ENCODE measurements at regions not wholly inside any gene's neighbourhood (a gene's known extent, or its start where the extent isn't known, plus 50 kb on each side); places are given as distances from the start of the nearest gene placed in this dataset.

DNA sequence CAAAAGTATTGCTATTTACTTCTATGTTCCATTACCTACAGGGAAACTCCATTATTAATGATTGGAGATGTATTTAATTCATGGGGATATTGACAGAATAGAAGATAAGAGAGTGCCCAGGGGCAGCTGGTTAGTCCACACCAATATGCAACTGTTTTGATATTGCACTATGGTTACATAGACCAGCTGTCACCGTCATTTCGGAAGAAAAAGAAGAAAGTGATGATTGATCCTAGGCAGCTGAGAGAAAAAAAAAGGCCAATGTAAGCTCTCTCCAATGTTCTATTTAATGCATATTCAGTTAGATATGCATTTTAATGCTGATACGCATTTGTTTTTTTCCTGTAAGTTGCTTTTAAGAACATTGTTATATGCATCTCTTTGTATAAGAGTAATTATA lies 1367.2 kb downstream of the KCNT2 start:
- Histone ChIP-seq H3K4me3 (replicated peaks in 1 of 3; ENCODE audit: insufficient read depth in 1 of 3, low read depth in 1 of 3, low read length in 3 of 3) (no peak overlapping the region), H2AFZ (ENCODE audit: low read depth, low read length) (no peak overlapping the region), H3K4me2 (ENCODE audit: insufficient read depth, low read length) (no peak overlapping the region), H3K36me3 (ENCODE audit: control insufficient read depth in 2 of 2, extremely low read depth in 1 of 2, insufficient read depth in 2 of 2, low read length in 2 of 2) (no peaks in the 10 kb centered on the region), H3K4me1 (ENCODE audit: control insufficient read depth, extremely low read depth, insufficient read depth, low read length) (no peaks in the 10 kb centered on the region), H3K27ac (ENCODE audit: insufficient read depth, low read depth, low read length) (no peak overlapping the region), H3K9me1 (replicated peaks; ENCODE audit: control insufficient read depth, extremely low read depth, insufficient read depth, low read length) (no peaks in the 10 kb centered on the region), H3K9ac (replicated peaks; ENCODE audit: extremely low read depth, insufficient read depth, low read length) (no peak overlapping the region), H3K27me3 (ENCODE audit: control insufficient read depth in 2 of 2, insufficient read depth in 2 of 2, low read length in 2 of 2) (no peaks in the 10 kb centered on the region), H4K20me1 (replicated peaks; ENCODE audit: control insufficient read depth, extremely low read depth, insufficient read depth, low read length) (no peaks in the 10 kb centered on the region), H3K9me3 (replicated peaks; ENCODE audit: control insufficient read depth, insufficient read depth, low read length) (peaks cover 7% of the 10 kb centered on the region), H3K79me2 (ENCODE audit: control insufficient read depth, insufficient read depth, low read length) (no peaks in the 10 kb centered on the region)
- DNase-seq (ENCODE audit: low read depth, low spot score) (no peak), FAIRE-seq (no peak)
- dilution Hi-C loops (cut with MboI; ENCODE audit: extremely low pct_ligation_motif_present, low sequenced_read_pairs) = no loop called here
- no peak for TF ChIP-seq MYC (IDR thresholded peaks at IDR 0.05; ENCODE audit: low read depth, low read length)
- TF ChIP-seq POLR2A (IDR thresholded peaks at IDR 0.05; ENCODE audit: low read depth, low read length) = no peak
- TF ChIP-seq CTCF (IDR thresholded peaks at IDR 0.05; ENCODE audit: extremely low read depth in 1 of 2, insufficient read depth in 1 of 2, low read depth in 1 of 2, low read length in 2 of 2) = no peak
- TF ChIP-seq EZH2 (IDR thresholded peaks at IDR 0.05; ENCODE audit: borderline replicate concordance, low read depth, low read length, severe bottlenecking) = no peak
- TF ChIP-seq POLR2AphosphoS5 (IDR thresholded peaks at IDR 0.05; ENCODE audit: insufficient read depth, low read depth, low read length) = no peak
- CTCF ChIA-PET = no interaction called here
- intact Hi-C loops (cut with micrococcal nuclease) = no loop called here
- POLR2A ChIA-PET = no interaction called here
- BruUV-seq (replicated peaks) = no TSS peak

- TF ChIP-seq POLR2A (IDR thresholded peaks at IDR 0.05; ENCODE audit: low read depth, low read length) = no peak
- TF ChIP-seq EZH2 (IDR thresholded peaks at IDR 0.05; ENCODE audit: borderline replicate concordance, low read depth, low read length, severe bottlenecking) = no peak
- no peak for TF ChIP-seq MAX (IDR thresholded peaks at IDR 0.05; ENCODE audit: insufficient read depth, insufficient read length)
- TF ChIP-seq MYC (IDR thresholded peaks at IDR 0.05; ENCODE audit: low read depth, low read length) = no peak
- no peak for TF ChIP-seq CTCF (IDR thresholded peaks at IDR 0.05; ENCODE audit: extremely low read depth in 1 of 2, insufficient read depth in 1 of 2, low read depth in 1 of 2, low read length in 2 of 2)
- no peak for TF ChIP-seq POLR2AphosphoS5 (IDR thresholded peaks at IDR 0.05; ENCODE audit: insufficient read depth, low read depth, low read length)
- no peak for TF ChIP-seq JUN (IDR thresholded peaks at IDR 0.05; ENCODE audit: borderline replicate concordance, insufficient read depth, insufficient read length, low read depth)
- TF ChIP-seq GATA2 (IDR thresholded peaks at IDR 0.05; ENCODE audit: insufficient read depth, insufficient read length, low read depth, low read length) = no peak
- no peak for TF ChIP-seq FOS (IDR thresholded peaks at IDR 0.05; ENCODE audit: borderline replicate concordance, insufficient read depth, low read length)
- Histone ChIP-seq H3K36me3 (ENCODE audit: control insufficient read depth in 2 of 2, extremely low read depth in 1 of 2, insufficient read depth in 2 of 2, low read length in 2 of 2) (no peaks in the 10 kb centered on the region), H3K27ac (ENCODE audit: insufficient read depth, low read depth, low read length) (no peak overlapping the region), H2AFZ (ENCODE audit: low read depth, low read length) (no peak overlapping the region), H3K9me3 (replicated peaks; ENCODE audit: control insufficient read depth, insufficient read depth, low read length) (peaks cover 7% of the 10 kb centered on the region), H4K20me1 (replicated peaks; ENCODE audit: control insufficient read depth, extremely low read depth, insufficient read depth, low read length) (no peaks in the 10 kb centered on the region), H3K4me1 (ENCODE audit: control insufficient read depth, extremely low read depth, insufficient read depth, low read length) (no peaks in the 10 kb centered on the region), H3K4me3 (replicated peaks in 1 of 3; ENCODE audit: insufficient read depth in 1 of 3, low read depth in 1 of 3, low read length in 3 of 3) (no peak overlapping the region), H3K79me2 (ENCODE audit: control insufficient read depth, insufficient read depth, low read length) (no peaks in the 10 kb centered on the region), H3K4me2 (ENCODE audit: insufficient read depth, low read length) (no peak overlapping the region), H3K9me1 (replicated peaks; ENCODE audit: control insufficient read depth, extremely low read depth, insufficient read depth, low read length) (no peaks in the 10 kb centered on the region), H3K9ac (replicated peaks; ENCODE audit: extremely low read depth, insufficient read depth, low read length) (no peak overlapping the region), H3K27me3 (ENCODE audit: control insufficient read depth in 2 of 2, insufficient read depth in 2 of 2, low read length in 2 of 2) (no peaks in the 10 kb centered on the region)
- CTCF ChIA-PET = no interaction called here
- intact Hi-C loops (cut with micrococcal nuclease) = no loop called here
- dilution Hi-C loops (cut with MboI; ENCODE audit: extremely low pct_ligation_motif_present, low sequenced_read_pairs) = no loop called here
- FAIRE-seq (no peak), DNase-seq (ENCODE audit: low read depth, low spot score) (no peak)
- BruUV-seq (replicated peaks) = no TSS peak
- POLR2A ChIA-PET = no interaction called here
Measured at GRCh38 chr1:195238313-195238712, 1369.9 kb downstream of the KCNT2 start.
